ENCODE measurements at regions not wholly inside any gene's neighbourhood (a gene's known extent, or its start where the extent isn't known, plus 50 kb on each side); places are given as distances from the start of the nearest gene placed in this dataset.
A peak's percentile ranks its signal among the peaks of the same experiment; 100 is the strongest.

DNA sequence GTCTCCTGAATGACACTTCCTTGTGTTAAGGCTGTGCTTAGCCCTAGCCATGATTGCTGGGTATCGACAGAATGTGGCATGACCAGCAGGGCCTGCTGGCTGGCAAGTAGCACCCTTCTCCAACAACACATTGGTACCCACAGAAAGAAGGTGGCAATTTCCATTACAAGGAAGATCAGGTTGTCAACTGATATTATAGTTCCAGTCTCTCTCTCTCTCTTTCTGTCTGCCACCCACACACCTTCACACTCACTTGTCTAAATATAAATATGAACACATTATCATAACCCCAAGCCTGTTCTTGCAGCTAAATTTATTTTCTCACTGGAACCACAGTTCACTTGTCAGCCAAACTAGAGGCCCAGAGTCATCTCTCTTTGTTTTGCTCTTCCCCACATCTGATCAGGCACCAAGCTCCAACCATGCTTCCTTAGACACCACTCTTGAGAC lies 408.1 kb upstream of the PIK3R1 start:
- H3K9ac ChIP-seq (ENCODE audit: low read depth in 1 of 2, low read length in 2 of 2) = no peak overlapping the region
- DNase-seq (ENCODE audit: low spot score) = no peak
- H3K27ac ChIP-seq (ENCODE audit: low read depth in 1 of 2, low read length in 2 of 2) = peak overlapping the region in 1 of 2 donors; percentile 13

More for the DNA sequence above, 408.1 kb upstream of the PIK3R1 start:
- H3K27me3 ChIP-seq (ENCODE audit: control insufficient read depth in 4 of 4, insufficient read depth in 4 of 4, low read length in 3 of 4) = no peaks in the 10 kb centered on the region
- H3K9me3 ChIP-seq (ENCODE audit: control insufficient read depth in 4 of 4, low read length in 3 of 4) = no peaks in the 10 kb centered on the region
- H3K4me3 ChIP-seq (ENCODE audit: low read depth in 1 of 3, low read length in 3 of 3) = no peak overlapping the region
- WGBS = 86% methylated on average over 1 of the region's 1 CpG
- H3K4me1 ChIP-seq (ENCODE audit: control insufficient read depth in 4 of 4, insufficient read depth in 4 of 4, low read length in 3 of 4) = peaks cover 0 to 20% (median 5%) of the 10 kb centered on the region in 4 donors
- TF ChIP-seq RAD21 (IDR thresholded peaks at IDR 0.05) (no peak), ZBTB33 (IDR thresholded peaks at IDR 0.05) (no peak), HNF4G (IDR thresholded peaks at IDR 0.05) (no peak), JUND (IDR thresholded peaks at IDR 0.05) (no peak), REST (IDR thresholded peaks at IDR 0.05) (no peak), FOXA1 (IDR thresholded peaks at IDR 0.05) (no peak), NR2F2 (IDR thresholded peaks at IDR 0.05) (no peak), SP1 (IDR thresholded peaks at IDR 0.05) (no peak), YY1 (IDR thresholded peaks at IDR 0.05) (no peak), HNF4A (conservative IDR thresholded peaks at IDR 0.05) (no peak), TAF1 (conservative IDR thresholded peaks at IDR 0.05) (no peak), RXRA (IDR thresholded peaks at IDR 0.05) (no peak), CTCF (IDR thresholded peaks at IDR 0.05; ENCODE audit: low read depth, low read length, missing input control) (no peak)
- TF ChIP-seq, protein P1, sequence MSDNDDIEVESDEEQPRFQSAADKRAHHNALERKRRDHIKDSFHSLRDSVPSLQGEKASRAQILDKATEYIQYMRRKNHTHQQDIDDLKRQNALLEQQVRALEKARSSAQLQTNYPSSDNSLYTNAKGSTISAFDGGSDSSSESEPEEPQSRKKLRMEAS (IDR thresholded peaks at IDR 0.05) = no peak
- TF ChIP-seq, protein P2, sequence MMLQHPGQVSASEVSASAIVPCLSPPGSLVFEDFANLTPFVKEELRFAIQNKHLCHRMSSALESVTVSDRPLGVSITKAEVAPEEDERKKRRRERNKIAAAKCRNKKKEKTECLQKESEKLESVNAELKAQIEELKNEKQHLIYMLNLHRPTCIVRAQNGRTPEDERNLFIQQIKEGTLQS (IDR thresholded peaks at IDR 0.05) = no peak
- H3K36me3 ChIP-seq (ENCODE audit: control insufficient read depth in 4 of 4, insufficient read depth in 3 of 4, low read depth in 1 of 4, low read length in 3 of 4) = peaks cover 0 to 8% (median 0%) of the 10 kb centered on the region in 4 donors

Data from liver (tissue), 8 donors.